Cardiac fibroblast (primary cell): ENCODE measurements at regions not wholly inside any gene's neighbourhood (a gene's known extent, or its start where the extent isn't known, plus 50 kb on each side); places are given as distances from the start of the nearest gene placed in this dataset.
A peak's percentile ranks its signal among the peaks of the same experiment; 100 is the strongest.

Source experiments
- DNase-seq, 2 donors: peaks; one replicate each; pipeline versions ENCODE4 v3.0.0 to v3.0.0-alpha.2; 2010; ENCODE audit warnings: low read depth in 2 of 2
- H3K4me3 ChIP-seq, 2 donors: replicated peaks in 1 of 2; 1 replicate in 1 of 2; 2 replicates in 1 of 2; pipeline ENCODE4 v1.5.1; 2011; ENCODE audit warnings: low read depth in 2 of 2, low read length in 2 of 2, mild to moderate bottlenecking in 2 of 2, moderate library complexity in 1 of 2
- TF ChIP-seq, protein P1 (sequence below): IDR thresholded peaks from one replicate; pipeline ENCODE4 v1.5.1; 2011; ENCODE audit warnings: low read depth, mild to moderate bottlenecking, low read length, inconsistent platforms

DNA sequence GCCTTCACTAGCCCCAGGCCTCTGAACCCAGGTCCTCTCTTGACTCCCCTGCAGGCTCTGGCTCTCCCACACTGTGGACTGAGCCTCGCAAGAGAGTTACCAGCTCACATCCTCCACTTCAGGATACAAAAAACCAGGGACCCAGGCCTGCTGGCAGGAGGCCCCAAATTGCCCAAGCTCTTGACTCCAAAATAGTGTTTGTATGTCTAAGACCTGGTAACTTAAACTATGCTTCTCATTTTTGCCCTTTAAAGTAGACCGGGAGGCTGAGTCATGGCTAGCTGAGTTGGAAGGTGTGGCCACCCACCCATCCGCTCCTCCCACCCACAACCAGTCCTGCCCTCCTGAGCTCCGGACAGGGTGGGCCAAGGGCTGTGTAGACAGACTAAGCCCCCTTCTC lies 250.0 kb downstream of the SOX9 start:
- DNase-seq, result peak; percentile 67 to 77
- H3K4me3 ChIP-seq, result no peak overlapping the region
- TF ChIP-seq, protein P1, sequence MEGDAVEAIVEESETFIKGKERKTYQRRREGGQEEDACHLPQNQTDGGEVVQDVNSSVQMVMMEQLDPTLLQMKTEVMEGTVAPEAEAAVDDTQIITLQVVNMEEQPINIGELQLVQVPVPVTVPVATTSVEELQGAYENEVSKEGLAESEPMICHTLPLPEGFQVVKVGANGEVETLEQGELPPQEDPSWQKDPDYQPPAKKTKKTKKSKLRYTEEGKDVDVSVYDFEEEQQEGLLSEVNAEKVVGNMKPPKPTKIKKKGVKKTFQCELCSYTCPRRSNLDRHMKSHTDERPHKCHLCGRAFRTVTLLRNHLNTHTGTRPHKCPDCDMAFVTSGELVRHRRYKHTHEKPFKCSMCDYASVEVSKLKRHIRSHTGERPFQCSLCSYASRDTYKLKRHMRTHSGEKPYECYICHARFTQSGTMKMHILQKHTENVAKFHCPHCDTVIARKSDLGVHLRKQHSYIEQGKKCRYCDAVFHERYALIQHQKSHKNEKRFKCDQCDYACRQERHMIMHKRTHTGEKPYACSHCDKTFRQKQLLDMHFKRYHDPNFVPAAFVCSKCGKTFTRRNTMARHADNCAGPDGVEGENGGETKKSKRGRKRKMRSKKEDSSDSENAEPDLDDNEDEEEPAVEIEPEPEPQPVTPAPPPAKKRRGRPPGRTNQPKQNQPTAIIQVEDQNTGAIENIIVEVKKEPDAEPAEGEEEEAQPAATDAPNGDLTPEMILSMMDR, result no peak

DNA sequence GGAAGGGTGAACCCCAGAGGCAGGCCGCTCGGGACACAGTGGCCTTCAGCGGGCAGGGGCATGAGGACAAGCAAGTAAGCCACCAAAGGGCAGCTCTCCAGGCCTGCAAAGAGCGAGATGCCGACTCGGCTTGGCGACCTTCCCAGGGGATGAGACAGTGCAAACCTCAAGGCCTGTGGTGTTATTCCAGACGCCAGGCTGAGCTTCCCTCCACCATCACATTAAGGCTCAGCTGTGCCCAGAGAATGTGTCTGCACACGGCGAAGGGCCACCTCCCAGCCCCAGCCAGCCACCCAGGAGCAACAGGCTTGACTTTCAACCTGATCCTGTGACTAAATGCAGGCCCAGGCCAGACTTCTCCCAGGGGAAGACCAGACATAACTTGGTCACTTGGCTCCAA lies 251.4 kb downstream of the SOX9 start:
- no peak overlapping the region for H3K4me3 ChIP-seq
- TF ChIP-seq, protein P1, result no peak
- peak; percentile 14 to 19 for DNase-seq

- no peak overlapping the region for H3K4me3 ChIP-seq
- peak in 1 of 2 donors; percentile 57 for DNase-seq
- TF ChIP-seq, protein P1, result no peak
These were observed 253.3 kb downstream of the SOX9 start for GRCh38 chr17:72373910-72374741.

DNA sequence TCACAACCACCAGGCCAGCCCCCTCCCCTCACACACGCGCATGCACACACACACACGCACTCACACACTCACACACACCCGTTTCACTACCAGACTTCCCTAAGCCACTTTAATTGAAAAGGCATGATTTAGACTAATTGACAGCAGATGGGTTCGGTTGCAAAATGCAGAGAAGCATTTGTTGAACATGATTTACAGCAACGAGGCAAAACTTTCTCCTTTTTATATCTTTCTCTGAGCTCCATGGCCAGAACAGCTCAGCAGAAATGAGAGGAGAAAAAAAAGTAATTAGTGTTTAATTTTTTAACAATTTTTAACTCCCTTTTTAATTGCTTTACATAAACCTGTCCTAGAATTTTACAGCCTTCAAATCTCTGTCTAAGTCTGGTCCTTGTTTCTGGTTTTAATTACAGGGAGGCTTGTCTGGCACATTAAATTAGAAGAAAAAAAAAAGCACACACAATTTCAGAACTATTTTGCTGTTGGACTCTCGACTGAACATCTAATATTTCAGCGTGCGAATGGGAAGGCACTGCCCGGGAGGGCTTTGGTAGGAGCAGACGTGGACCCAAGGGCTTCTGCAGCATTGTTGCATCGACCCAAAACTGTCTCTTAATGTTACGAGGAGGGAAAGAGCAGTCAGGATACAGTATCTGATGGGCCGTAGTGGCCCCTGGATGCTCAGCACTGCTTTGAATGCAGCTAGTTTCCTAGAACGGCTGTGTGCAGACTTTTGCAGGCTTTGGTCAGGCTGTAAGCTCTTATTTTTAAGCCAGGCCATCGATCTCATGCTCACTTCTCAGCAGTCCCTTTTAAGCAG lies 255.9 kb downstream of the SOX9 start:
- DNase-seq, result no peak
- TF ChIP-seq, protein P1, result no peak
- H3K4me3 ChIP-seq, result no peak overlapping the region

DNA sequence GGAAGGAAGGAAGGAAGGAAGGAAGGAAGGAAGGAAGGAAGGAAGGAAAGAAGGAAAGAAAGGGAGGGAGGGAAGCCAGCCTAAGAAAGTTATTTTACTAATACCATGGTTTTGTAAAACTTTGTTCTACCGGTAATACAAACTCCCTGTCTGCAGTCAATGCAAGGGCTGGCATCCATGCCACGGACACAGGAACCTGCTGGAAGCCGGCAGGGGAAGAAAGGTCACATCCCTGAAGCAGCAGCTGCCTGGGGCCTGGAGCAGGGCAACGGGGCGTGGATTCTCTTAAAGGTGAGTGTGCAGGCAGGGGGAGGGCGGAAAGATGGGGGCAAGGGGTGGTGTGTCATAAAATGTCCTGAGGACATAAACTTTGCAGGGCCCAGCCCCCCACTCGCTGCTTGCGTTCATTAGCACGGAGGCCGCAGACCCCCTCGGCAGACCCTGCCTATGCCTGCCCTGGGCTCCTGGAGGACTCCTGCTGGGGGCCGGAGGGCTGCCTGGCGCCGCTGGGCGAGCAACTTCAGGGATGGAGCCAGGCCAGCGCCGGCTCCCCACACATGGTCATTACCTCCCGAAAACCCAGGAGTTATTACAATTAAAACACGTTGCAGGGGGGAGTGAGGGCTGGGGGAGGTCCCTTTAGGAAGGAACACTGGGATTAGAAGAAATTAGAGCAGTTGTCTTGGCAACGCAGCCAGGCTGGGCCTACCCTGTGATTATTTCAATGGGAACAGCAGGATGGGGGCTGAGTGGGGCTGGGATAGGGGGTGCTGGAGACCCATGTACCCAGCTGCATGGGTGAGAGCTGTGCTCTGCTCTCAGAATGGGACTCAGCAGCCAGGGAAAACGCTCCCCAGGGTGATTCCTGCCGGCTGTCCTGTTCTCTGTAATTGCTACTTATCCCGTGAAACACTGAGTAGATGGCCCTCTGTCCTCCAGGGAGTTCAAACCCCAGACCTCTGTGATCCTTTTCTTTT lies 257.9 kb downstream of the SOX9 start:
- H3K4me3 ChIP-seq, result no peak overlapping the region
- DNase-seq, result no peak
- TF ChIP-seq, protein P1, result no peak

GRCh38 chr17:72379516-72379915 lies 258.7 kb downstream of the SOX9 start:
- TF ChIP-seq, protein P1, result no peak
- no peak for DNase-seq
- H3K4me3 ChIP-seq, result no peak overlapping the region
